HuH-7 (cell line): ENCODE measurements at regions not wholly inside any gene's neighbourhood (a gene's known extent, or its start where the extent isn't known, plus 50 kb on each side); places are given as distances from the start of the nearest gene placed in this dataset.

Experiments
- DNase-seq: peaks from one replicate; pipeline ENCODE4 v3.0.0; 2011; ENCODE audit warnings: low spot score

DNA sequence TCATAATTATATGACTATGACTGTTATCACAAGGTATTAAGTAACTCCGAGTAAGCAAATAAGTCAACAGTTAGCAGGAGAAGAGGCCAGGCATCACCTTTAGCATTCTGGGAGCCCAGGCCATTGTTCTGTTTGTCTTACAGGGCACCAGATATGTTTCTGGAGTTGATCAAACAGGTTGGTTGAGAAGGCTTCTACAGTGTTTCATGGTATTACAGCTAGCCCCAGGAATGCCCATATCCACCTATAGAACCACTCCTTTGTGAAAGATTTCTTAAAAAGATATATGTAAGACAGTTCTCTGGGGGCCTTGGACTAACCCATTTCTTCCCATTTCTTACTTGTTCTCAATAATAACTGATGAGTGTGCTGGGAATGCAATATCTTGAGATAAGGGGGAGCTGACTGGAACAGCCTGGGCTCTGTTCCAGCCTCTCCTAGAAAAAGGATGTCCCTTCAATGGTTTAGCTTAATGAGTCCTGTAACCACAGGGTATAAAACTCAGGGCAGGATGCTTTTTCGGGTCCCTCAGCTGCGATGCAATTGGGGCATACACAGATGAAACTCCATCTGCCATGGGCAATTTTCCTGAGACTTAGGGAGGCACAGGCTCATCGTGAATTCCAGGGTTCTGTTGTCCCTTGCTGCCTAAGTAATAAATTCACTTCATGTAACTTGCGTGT, 286.4 kb downstream of the BAMBI start:
- no peak for DNase-seq

DNA sequence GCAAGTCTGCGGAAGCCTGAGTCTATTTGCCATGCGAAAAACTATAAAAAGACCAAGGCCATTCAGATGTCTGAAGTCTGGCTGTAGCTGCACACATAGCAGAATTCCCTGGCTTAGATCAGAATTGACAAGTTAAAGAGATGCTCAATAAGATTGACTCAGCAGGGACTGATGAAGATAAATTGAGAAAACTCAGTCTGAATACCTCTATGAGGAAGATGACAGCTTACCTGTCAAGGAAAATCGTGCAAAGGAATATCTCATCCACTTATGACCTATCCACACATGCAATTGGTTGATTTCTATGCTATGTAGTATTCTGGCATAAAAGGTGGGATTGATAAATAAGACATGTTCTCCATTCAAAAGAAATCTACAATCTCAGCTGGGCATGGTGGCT, 288.6 kb downstream of the BAMBI start:
- DNase-seq = no peak

DNA sequence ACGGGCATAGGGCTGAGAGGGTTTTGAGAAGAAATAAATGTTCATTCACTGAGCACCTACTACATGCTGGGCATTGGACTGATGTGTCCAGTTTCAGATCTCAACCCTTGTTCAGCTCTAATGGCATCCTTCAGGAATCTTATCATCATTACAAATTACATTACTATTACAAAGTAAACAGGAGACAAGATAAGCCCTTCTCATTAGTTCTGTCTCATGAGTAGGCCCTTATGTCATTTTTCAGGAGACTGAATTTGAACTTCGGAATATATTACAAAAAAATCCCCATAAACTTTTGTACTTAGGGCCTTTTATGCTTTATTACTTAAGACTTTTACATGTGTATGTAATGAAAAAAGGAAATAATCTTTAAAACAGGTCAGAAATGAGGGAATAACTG, 289.7 kb downstream of the BAMBI start:
- no peak for DNase-seq

DNA sequence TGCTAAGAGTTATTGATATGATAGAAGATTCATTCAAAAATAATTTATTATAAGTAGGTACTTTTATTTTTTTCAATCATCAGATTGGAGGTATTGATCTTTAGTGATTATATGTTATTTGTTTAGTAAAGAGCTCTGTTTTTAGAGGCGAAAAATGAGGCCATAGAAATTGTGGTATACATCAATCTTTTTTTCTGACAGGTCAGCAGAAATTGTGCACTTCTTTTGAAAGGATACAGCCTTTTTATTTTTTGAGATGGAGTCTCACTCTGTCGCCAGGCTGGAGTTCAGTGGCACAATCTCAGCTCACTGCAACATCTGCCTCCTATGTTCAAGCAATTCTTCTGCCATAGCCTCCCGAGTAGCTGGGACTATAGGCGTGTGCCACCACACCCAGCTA, 292.1 kb downstream of the BAMBI start:
- no peak for DNase-seq

DNA sequence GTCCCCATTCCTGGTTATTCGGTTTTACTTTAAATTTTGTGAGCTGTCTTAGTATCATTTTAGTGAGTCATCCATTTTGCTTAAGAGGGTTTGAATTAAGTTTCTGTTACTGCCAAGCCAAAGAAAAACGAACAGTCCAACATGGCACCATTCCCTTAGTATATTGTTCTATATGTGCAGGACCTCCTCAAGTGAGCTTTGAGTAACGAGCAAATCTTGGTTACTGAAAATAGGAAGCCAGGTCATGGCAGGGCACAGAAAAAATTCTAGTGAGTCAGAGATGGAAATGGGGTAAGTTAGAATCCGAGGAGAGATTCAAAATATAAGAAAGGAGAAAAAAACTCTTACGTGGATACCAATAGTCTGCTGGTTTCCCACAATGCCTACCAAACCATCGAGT, 292.9 kb downstream of the BAMBI start:
- DNase-seq = no peak

DNA sequence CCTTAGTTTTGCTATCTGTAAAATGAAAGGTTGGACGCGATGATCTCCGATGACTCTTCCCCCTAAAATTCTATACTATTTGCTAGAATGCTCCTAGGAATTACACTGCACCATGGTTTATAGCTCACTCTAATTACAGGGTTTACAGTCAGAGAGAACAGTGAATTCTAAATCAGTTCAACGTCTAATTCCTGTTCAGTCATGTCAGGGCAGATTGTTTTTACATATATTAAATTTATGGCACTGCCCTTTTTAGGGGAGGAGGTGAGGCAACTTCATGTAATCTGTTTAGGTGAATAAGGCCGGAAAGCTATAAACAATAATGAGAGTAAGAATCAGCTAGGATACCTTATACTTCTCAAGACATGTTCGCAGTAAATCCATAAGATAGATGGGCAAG, 293.9 kb downstream of the BAMBI start:
- no peak for DNase-seq

DNA sequence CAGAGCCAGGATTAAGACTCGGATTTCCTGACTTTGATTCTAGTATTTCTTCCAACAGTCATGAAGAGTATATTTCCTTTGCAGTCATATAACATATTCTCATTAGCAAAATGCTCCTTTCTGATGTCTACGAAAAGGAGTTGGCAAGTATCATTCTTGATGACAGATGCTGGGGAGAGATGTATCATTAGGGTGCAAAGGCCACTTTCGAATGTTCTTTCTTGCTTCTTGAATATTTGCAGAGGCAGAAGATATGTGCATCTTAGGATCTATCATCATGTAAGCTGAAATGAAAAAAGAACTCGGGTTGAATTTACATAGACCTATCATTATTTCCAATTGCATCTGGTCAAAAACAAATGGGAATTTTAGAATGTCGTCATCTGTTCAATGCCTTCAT, 294.4 kb downstream of the BAMBI start:
- DNase-seq = no peak

DNA sequence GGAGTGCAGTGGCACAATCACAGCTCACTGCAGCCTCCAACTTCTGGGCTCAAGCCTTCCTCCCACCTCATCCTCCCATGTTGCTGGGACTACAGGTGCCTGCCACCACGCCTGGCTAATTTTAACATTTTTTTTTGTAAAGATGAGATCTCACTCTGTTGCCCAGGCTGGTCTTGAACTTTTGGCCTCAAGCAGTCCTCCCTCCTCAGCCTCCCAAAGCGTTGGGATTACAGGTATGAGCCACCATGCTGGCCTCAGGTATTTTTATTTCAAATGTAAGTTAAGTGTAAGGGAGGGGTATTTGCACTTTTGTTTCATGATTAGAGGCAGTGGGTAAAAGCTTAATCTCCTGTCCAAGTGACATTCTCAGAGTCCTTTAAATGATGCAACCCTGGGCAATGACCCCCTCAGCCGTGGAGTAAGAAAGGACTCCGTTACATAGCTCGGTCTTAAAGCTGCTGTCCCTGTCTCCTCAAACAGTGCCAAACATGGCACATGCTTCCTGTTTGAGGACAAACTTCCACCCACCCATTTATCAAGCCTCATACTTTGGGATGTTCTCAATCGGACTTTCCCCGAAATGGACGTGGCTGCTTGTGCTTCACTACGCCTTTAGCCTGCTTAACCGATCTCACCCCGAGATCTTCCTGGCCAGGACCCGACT, 296.1 kb downstream of the BAMBI start:
- DNase-seq = no peak

DNA sequence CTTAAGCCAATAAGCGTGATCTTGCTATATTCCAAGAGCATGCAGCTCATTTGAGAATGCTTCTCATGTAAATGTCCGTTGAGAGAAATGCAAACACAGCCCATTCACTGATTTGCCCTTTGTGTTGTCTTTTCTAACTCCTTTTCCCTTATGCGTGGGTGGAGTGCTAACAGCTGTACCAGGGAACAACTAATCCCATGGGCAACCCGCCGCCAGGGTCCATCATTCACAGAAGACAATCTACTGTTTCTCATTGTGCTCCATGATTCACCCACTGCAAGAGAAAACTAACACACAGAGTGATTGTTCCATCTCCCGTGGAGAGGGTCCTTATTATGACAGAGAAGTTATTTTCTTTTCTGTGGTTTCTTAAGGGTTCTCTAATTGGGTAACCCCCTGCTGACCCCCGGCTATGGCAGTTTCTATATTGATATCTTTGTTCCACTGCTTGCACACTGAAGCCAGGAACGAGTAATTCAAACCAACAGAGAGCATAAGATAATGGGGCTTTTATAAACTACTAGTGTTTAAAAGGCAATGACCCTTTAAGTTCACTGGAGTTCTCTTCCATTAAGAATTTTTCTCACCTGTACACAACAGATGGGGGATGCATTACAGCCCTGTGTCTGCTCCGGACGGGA, 298.7 kb downstream of the BAMBI start:
- DNase-seq = no peak

DNA sequence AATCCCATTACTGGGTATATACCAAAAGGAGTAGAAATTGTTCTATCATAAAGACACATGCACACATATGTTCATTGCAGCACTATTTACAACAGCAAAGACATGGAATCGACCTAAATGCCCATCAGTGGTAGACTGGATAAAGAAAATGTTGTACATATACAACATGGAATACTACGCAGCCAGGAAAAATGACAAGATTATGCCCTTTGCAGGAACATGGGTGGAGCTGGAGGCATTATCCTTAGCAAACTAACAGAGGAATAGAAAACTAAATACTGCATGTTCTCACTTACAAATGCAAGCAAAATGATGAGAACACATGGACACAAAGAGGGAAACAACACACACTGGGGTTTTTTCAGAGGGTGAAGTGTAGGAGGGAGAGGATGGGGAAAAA, 300.2 kb downstream of the BAMBI start:
- no peak for DNase-seq

DNA sequence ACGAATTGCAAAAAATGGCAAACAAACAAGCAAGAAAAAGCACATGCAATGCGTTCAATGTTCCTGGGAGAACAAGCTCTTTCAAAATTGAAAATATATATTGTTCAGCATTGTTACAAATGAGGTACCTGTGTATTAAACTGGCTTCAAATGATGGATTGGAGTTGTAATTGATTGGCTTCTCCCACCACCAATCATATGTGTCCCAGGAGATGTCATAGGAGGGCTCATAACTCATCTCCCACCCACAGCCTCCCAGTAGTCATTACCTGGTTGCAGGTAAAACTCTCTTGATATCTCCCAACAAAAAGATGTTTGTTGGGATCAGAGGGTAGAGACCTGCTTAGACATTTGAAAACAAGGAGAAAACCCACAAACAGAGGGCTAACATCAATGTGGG, 302.9 kb downstream of the BAMBI start:
- no peak for DNase-seq

DNA sequence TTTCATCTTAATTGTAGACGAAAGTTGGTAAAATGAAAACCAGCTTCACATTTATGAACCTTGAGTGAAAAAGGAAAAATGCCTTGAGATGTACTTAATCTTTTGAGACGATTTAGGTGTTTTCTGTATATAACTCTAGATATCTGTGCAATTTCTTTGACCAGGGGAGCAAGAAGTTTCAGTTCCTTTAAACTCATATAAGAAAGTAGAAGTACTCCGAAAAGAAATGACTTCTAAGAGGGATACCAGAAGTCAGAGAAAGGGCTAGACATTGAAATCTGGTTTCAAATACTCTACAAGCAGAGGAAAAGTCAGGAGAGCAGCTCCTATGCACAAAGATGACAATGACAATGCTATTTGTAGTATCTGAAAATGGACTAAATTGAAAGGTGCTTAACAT, 303.7 kb downstream of the BAMBI start:
- no peak for DNase-seq

DNA sequence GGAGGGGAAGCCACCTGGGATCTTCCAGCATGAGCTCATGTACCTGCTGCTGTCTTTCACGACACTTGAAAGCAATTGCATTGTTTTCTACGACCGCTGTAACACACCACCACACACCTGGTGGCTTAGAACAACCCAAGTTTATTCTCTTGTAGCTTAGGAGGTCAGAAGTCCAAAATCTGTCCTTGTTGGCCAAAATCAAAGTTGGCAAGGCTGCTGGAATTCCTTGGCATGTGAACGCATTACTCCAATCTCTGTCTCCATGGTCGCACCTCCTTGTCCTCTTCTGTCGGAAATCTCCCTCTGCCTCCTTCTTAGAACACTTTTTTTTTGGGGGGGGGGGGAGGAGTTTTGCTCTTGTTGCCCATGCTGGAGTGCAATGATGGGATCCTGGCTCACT, 305.7 kb downstream of the BAMBI start:
- DNase-seq = no peak

DNA sequence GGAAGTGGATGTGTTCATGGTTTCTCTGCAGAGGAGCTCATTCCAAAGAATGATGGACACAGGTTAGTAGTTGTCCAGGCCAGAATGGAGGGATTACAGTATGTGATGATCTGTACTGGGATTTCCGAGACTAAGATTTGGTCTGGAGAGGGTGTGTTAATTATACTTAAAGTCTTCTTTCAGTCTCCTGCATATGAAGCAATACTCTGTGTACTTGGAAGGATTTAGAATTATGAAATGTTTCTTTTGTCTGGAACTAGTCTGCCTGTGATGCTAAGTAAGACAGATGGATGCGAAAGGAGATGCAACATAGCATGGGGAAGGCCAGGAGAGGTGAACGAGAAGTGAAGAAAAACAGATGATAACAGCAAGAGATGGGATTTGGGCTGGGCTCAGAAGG, 305.1 kb upstream of the LYZL1 start:
- DNase-seq = no peak

DNA sequence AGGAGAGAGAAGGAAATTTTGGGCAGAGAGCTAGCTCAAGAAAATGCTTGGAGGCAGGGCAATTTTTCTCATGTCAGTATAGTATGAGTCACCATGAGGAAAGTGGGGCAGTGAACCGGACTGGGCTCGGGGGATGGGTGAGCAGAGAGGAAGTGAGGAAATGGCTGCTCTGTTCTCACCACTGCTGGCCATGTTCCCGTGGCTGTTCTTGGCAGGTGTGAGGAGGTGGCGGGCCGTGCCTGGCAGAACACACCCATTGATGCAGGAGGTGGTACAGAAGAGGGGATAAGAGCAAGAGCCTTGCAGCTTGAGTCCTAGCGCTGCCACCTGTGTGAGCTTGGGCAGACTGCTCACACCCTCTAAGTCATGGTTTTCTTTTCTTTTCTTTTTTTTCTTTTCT, 304.4 kb upstream of the LYZL1 start:
- no peak for DNase-seq

DNA sequence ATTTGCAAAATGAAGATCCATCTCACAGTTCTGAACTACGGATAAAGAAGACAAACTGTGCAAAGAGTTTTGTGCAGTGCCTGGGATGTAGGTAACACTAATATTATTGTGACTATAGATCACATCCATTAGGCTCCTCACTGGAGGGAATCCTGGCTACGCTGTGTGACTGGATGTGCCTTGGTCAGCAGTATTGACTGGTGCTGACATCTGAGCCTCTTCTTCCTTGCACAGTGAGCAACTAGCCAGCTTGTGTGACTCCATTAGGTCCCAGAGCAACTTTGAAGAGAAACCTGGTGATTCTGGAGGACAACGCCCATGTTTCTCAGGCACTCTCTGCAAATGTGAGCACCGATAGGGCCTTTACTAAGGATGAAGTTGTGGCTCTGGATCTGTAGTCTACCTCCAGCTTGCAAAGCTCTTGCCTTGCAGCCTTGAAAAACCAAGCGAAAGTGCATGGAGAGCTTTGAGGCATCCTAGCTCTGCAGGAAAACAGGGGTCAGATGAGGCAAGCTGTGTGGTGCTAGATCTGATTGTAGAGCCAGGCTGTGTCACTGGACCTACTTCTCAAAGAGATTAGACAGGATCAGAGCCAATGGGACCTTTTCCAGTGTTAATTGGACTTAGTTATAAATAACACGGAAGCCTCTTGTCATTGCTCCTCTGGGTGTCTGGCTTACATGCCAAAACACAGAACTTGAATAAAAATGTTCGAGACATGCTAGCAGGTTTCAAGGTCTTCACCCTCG, 303.6 kb upstream of the LYZL1 start:
- DNase-seq = no peak

DNA sequence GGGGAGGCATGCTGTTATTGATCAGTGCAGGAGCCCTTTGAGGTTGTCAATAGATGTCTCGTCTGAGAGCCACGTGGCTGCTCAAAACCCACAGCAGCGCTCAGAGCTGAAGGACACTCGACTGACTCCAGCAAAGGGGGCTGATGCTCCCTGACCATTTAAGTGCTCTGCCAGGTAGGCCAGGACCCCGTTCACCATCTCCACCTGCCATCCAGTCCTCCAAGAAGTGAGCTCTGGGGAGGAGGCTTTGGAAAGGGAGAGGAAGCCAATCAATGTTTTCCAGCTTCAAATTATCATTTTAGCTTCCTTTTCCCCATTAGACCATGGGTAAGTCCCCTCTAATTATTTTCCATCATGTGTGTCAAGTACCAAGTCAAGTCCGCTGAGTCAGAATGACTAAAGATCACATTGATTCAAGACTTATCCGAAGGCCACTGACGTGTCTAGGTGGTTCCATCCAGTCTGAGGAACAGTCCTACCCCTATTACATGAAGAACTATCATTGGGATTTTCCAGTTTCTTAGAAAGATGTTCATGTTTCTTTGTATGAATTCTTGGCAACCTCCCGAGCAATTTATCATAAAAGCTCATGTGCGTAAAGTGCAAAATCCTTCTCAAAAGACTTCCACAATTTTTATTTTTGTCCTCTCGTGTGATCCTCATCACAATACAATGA, 302.6 kb upstream of the LYZL1 start:
- no peak for DNase-seq

DNA sequence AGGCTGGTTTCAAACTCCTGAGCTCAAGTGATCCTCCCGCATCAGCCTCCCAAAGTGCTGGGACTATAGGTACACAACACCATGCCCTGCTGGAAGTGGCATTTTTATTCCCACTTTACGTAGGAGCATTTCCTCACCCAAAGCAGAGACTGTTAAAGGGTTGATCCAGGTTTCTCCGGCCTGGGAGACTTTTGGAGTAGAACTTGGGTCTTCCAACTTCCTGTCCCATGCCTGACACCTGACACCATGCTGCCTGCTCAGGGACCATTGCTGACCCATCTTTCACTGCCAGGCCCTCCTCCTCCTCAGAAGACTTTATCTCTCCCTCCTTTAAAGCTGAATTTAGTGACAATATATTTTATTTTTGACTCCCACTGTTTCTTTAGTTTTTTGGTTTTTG, 302.0 kb upstream of the LYZL1 start:
- no peak for DNase-seq

DNA sequence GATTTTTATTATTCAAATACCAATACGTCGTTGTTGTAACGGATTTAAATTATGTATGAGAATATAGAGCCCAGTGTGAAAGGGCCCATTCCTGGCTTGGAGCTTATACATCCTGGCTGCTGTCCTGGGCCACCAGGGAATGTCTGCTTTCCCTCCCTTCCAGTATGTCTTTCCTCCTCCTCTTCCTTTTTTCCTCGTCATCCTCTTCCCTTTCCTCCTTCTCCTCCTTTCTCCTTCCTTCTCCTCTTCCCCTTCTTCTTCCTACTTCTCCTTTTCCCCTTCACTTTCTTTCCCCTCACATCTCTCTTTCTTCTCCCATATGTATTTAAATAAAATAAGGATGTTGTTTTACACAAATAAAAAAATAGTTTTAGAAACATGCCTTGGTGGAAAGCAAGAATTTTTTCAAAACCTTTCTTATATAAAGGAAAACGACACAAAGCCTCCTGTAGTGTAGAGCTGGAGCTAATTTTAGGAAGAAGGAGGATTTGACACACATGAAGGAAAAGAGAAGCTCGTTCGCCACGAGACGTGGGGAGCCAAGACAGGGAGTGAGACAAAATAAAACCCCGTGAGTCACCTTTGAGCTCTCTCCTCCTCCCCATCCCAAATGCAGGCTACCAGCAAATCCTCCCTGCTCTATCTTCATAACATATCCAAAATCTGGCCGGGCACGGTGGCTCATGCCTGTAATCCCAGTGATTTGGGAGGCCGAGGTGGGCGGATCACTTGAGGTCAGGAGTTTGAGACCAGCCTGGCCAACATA, 301.1 kb upstream of the LYZL1 start:
- no peak for DNase-seq

DNA sequence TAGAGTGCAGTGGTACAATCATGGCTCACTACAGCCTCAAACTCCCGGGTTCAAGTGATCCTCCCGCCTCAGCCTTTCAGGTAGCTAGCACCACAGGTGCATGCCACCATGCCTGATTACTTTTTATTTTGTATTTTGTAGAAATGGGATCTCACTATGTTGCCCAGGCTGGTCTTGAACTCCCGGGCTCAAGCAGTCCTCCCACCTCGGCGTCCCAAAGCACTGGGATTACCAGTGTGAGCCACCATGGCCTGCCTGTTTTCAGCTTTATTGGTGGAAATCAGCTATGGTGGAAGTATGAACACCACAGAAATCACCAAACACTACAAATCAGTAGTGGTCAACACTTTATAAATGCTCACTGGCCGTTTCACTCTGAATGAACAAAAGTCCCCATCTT, 299.9 kb upstream of the LYZL1 start:
- DNase-seq = no peak
